Natural killer cell (primary cell): ENCODE measurements at regions not wholly inside any gene's neighbourhood (a gene's known extent, or its start where the extent isn't known, plus 50 kb on each side); places are given as distances from the start of the nearest gene placed in this dataset.
A peak's percentile ranks its signal among the peaks of the same experiment; 100 is the strongest.
"Not testable (repeated sequence)": the region's sequence is repeated elsewhere in the genome, so short reads cannot be mapped to it uniquely, and the experiment has no call there.

Experiments used
- ATAC-seq, 3 donors: fragments of 150-1000 bp in 2 of 3; fragments of 200-7000 bp in 1 of 3; cut with Tn5 transposase; 1 replicate in 1 of 3; 2 replicates in 2 of 3; pipeline ENCODE4 v1.10.0; 2021; ENCODE audit warnings: mild to moderate bottlenecking in 2 of 3, moderate library complexity in 2 of 3
- DNase-seq, 2 donors: peaks; one replicate each; pipeline versions ENCODE4 v3.0.0 to v3.0.0-alpha.2; 2013 to 2021; ENCODE audit warnings: mixed read lengths in 1 of 2
- H3K27ac ChIP-seq: one replicate; pipeline ENCODE4 v1.5.1; 2013; ENCODE audit warnings: mild to moderate bottlenecking, low read length
- H3K27me3 ChIP-seq: one replicate; pipeline ENCODE4 v1.6.1; 2013; ENCODE audit warnings: low read length; ENCODE audit not compliant: control insufficient read depth, insufficient read depth
- H3K36me3 ChIP-seq: one replicate; pipeline ENCODE4 v1.6.1; 2013; ENCODE audit warnings: low read length; ENCODE audit not compliant: control insufficient read depth, insufficient read depth
- H3K4me1 ChIP-seq: one replicate; pipeline ENCODE4 v1.6.1; 2013; ENCODE audit warnings: low read length; ENCODE audit not compliant: control insufficient read depth, insufficient read depth
- H3K4me3 ChIP-seq: one replicate; pipeline ENCODE4 v1.5.1; 2013; ENCODE audit warnings: low read length
- H3K9me3 ChIP-seq: one replicate; pipeline ENCODE4 v1.6.1; 2013; ENCODE audit warnings: low read length; ENCODE audit not compliant: control insufficient read depth, insufficient read depth
- H3K27ac Mint-ChIP-seq, 2 donors: one replicate each; pipeline ENCODE4 v1.8.0; 2022; ENCODE audit warnings: mild to moderate bottlenecking in 2 of 2, mixed read lengths in 2 of 2, moderate library complexity in 1 of 2
- H3K27me3 Mint-ChIP-seq, 2 donors: one replicate each; pipeline ENCODE4 v1.8.0; 2022; ENCODE audit warnings: low read depth in 2 of 2, mixed read lengths in 2 of 2
- H3K36me3 Mint-ChIP-seq: one replicate; pipeline ENCODE4 v1.8.0; 2022; ENCODE audit warnings: mixed read lengths
- H3K4me1 Mint-ChIP-seq, 2 donors: one replicate each; pipeline ENCODE4 v1.8.0; 2022; ENCODE audit warnings: mixed read lengths in 2 of 2
- H3K4me3 Mint-ChIP-seq: one replicate; pipeline ENCODE4 v1.8.0; 2022; ENCODE audit warnings: mild to moderate bottlenecking, moderate library complexity, mixed read lengths
- H3K9me3 Mint-ChIP-seq, 2 donors: one replicate each; pipeline ENCODE4 v1.8.0; 2022; ENCODE audit warnings: mixed read lengths in 2 of 2
- WGBS: methylation state at CpG from one replicate; pipeline ENCODE4 v1.1.7; 2013; ENCODE audit warnings: missing lambda C conversion rate; ENCODE audit not compliant: insufficient coverage; 5-methylcytosine and 5-hydroxymethylcytosine counted together
- intact Hi-C: fragments of 100-400 bp; cut with micrococcal nuclease; formaldehyde crosslinking; loops from one replicate; pipeline ENCODE4 v1.14.2; 2022
- TF ChIP-seq, protein P1 (sequence below): fragments of 200-600 bp; IDR thresholded peaks from one replicate; pipeline ENCODE4 v1.8.0; 2022; ENCODE audit warnings: antibody characterized with exemption

DNA sequence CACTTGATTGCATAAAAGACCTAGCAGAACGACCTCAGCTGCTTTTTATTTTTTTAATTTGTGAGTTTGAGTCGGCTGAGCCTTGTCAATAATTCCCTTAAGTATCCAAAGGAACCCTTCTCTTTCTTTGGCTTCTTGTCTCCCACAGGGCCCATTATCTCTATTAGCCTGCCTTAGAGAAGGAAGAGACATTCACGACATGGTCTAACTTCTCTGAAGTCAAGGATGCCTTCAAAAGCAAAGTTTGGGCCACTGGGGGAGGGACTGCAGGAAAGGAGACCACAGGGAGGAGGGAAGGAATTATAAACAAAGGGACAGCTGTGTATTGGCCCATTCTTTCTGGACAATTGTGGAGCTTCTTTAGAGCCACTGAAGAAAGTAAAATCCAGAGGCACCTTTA is 126.4 kb downstream of the BRMS1L start:
- Mint-ChIP-seq H3K4me3 (no peak overlapping the region), H3K9me3 (no peaks in the 10 kb centered on the region), H3K27me3 (peaks cover 0 to 4% of the 10 kb centered on the region in 2 donors), H3K4me1 (no peaks in the 10 kb centered on the region), H3K27ac (no peak overlapping the region), H3K36me3 (no peaks in the 10 kb centered on the region)
- no peak for DNase-seq
- Histone ChIP-seq H3K36me3 (no peaks in the 10 kb centered on the region), H3K9me3 (no peaks in the 10 kb centered on the region), H3K27me3 (no peaks in the 10 kb centered on the region), H3K27ac (no peak overlapping the region), H3K4me1 (no peaks in the 10 kb centered on the region), H3K4me3 (no peak overlapping the region)
- intact Hi-C loops = no loop called here
- WGBS = 59% methylated on average over 3 of the region's 3 CpGs
- no peak for ATAC-seq
- TF ChIP-seq, protein P1, sequence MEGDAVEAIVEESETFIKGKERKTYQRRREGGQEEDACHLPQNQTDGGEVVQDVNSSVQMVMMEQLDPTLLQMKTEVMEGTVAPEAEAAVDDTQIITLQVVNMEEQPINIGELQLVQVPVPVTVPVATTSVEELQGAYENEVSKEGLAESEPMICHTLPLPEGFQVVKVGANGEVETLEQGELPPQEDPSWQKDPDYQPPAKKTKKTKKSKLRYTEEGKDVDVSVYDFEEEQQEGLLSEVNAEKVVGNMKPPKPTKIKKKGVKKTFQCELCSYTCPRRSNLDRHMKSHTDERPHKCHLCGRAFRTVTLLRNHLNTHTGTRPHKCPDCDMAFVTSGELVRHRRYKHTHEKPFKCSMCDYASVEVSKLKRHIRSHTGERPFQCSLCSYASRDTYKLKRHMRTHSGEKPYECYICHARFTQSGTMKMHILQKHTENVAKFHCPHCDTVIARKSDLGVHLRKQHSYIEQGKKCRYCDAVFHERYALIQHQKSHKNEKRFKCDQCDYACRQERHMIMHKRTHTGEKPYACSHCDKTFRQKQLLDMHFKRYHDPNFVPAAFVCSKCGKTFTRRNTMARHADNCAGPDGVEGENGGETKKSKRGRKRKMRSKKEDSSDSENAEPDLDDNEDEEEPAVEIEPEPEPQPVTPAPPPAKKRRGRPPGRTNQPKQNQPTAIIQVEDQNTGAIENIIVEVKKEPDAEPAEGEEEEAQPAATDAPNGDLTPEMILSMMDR = no peak

- Mint-ChIP-seq H3K4me1 (no peaks in the 10 kb centered on the region), H3K27ac (no peak overlapping the region), H3K27me3 (peaks cover 0 to 4% of the 10 kb centered on the region in 2 donors), H3K36me3 (no peaks in the 10 kb centered on the region), H3K4me3 (no peak overlapping the region), H3K9me3 (no peaks in the 10 kb centered on the region)
- no peak for DNase-seq
- ATAC-seq = no peak
- Histone ChIP-seq H3K9me3 (no peaks in the 10 kb centered on the region), H3K4me3 (no peak overlapping the region), H3K36me3 (no peaks in the 10 kb centered on the region), H3K27me3 (no peaks in the 10 kb centered on the region), H3K27ac (no peak overlapping the region), H3K4me1 (no peaks in the 10 kb centered on the region)
- TF ChIP-seq, protein P1 = no peak
- intact Hi-C loops = no loop called here
- WGBS = 100% methylated on average over 1 of the region's 1 CpG
Measured at GRCh38 chr14:35949920-35950513, 123.9 kb downstream of the BRMS1L start.

DNA sequence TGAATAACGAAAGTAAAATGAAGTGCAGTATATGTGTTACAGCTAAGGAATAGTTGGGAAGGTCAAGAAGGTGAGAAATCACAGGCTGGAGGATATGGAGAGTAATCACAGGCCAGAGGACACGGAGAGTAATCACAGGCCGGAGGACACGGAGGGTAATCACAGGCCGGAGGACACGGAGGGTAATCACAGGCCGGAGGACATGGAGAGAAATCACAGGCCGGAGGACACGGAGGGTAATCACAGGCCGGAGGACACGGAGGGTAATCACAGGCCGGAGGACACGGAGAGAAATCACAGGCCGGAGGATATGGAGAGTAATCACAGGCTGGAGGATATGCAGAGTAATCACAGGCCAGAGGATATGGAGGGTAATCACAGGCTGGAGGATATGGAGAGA is 121.8 kb downstream of the BRMS1L start:
- DNase-seq, intact Hi-C loops, H3K36me3 ChIP-seq, ATAC-seq, H3K27me3 Mint-ChIP-seq, H3K9me3 Mint-ChIP-seq, H3K9me3 ChIP-seq, H3K4me1 Mint-ChIP-seq, H3K27ac Mint-ChIP-seq, H3K36me3 Mint-ChIP-seq, H3K27me3 ChIP-seq, H3K4me1 ChIP-seq, H3K4me3 Mint-ChIP-seq, H3K27ac ChIP-seq, H3K4me3 ChIP-seq: not testable (repeated sequence)
- 70% methylated on average over 11 of the region's 14 CpGs for WGBS

GRCh38 chr14:35944847-35945246 is 118.7 kb downstream of the BRMS1L start:
- 86% methylated on average over 5 of the region's 5 CpGs for WGBS
- Histone ChIP-seq H3K4me3 (no peak overlapping the region), H3K4me1 (no peaks in the 10 kb centered on the region), H3K27me3 (no peaks in the 10 kb centered on the region), H3K9me3 (no peaks in the 10 kb centered on the region), H3K27ac (no peak overlapping the region), H3K36me3 (no peaks in the 10 kb centered on the region)
- H3K27me3 Mint-ChIP-seq = no peaks in the 10 kb centered on the region
- peak in 1 of 2 donors; percentile 19 for DNase-seq
- no peak overlapping the region for H3K4me3 Mint-ChIP-seq
- TF ChIP-seq, protein P1 = no peak
- H3K27ac Mint-ChIP-seq = no peak overlapping the region
- no peaks in the 10 kb centered on the region for H3K36me3 Mint-ChIP-seq
- intact Hi-C loops = no loop called here
- ATAC-seq = no peak
- H3K4me1 Mint-ChIP-seq = no peaks in the 10 kb centered on the region
- H3K9me3 Mint-ChIP-seq = no peaks in the 10 kb centered on the region
